A549 (cell line): ENCODE measurements at regions not wholly inside any gene's neighbourhood (a gene's known extent, or its start where the extent isn't known, plus 50 kb on each side); places are given as distances from the start of the nearest gene placed in this dataset.

Source experiments
- CEBPB ChIP-seq, 2 experiments: fragments of >200 bp in 1 of 2; sonication (Bioruptor Twin) in 1 of 2; formaldehyde crosslinking in 1 of 2; IDR thresholded peaks; 2 replicates each; pipeline ENCODE4 v1.6.1; 2012 to 2016
- CTCF ChIP-seq: fragments of >200 bp; sonication (Bioruptor Twin); formaldehyde crosslinking; IDR thresholded peaks from 3 replicates; pipeline ENCODE4 v1.5.1; 2016
- FOSB ChIP-seq: fragments of 250-450 bp; sonication (Bioruptor Pico); IDR thresholded peaks from 2 replicates; pipeline ENCODE4 v1.5.0; 2020; ENCODE audit warnings: mild to moderate bottlenecking, moderate library complexity
- NFE2L2 ChIP-seq: fragments of 150-350 bp; conservative IDR thresholded peaks from 2 replicates; pipeline ENCODE4 v1.6.1; 2014; ENCODE audit warnings: low read length
- PHF8 ChIP-seq: fragments of 200-600 bp; sonication (generic); IDR thresholded peaks from 2 replicates; pipeline ENCODE4 v1.6.1; 2016; ENCODE audit warnings: low read depth, mild to moderate bottlenecking, antibody characterized with exemption, moderate library complexity, borderline replicate concordance

GRCh38 chr6:139757784-139758183, 383.3 kb upstream of the CITED2 start:
- TF ChIP-seq CTCF (no peak), CEBPB (IDR thresholded peaks at IDR 0.05) (no peak), PHF8 (no peak), FOSB (CRISPR knock-in tag) (no peak), NFE2L2 (no peak)
